Neuronal stem cell (in vitro differentiated cells): ENCODE measurements at regions not wholly inside any gene's neighbourhood (a gene's known extent, or its start where the extent isn't known, plus 50 kb on each side); places are given as distances from the start of the nearest gene placed in this dataset.
A peak's percentile ranks its signal among the peaks of the same experiment; 100 is the strongest.

ENCODE experiments used
- DNase-seq: peaks from one replicate; pipeline ENCODE4 v3.0.0-alpha.2; 2013; ENCODE audit warnings: low spot score
- H2AFZ ChIP-seq: one replicate; pipeline ENCODE4 v1.6.1; 2013; ENCODE audit warnings: mild to moderate bottlenecking, low read length, inconsistent platforms
- H2AK5ac ChIP-seq: 2 replicates; pipeline ENCODE4 v1.6.1; 2013; ENCODE audit warnings: low read depth, mild to moderate bottlenecking, inconsistent platforms, low read length, moderate library complexity, mixed read lengths
- H2BK120ac ChIP-seq: 2 replicates; pipeline ENCODE4 v1.6.1; 2013; ENCODE audit warnings: low read depth, mild to moderate bottlenecking, inconsistent platforms, low read length, moderate library complexity, mixed read lengths
- H2BK12ac ChIP-seq: one replicate; pipeline ENCODE4 v1.6.1; 2013; ENCODE audit warnings: low read length, inconsistent platforms
- H2BK15ac ChIP-seq: 2 replicates; pipeline ENCODE4 v1.6.1; 2013; ENCODE audit warnings: mild to moderate bottlenecking, low read length, inconsistent platforms, mixed read lengths
- H2BK5ac ChIP-seq: one replicate; pipeline ENCODE4 v1.6.1; 2013; ENCODE audit warnings: inconsistent platforms, mild to moderate bottlenecking, low read length, moderate library complexity
- H3K14ac ChIP-seq: one replicate; pipeline ENCODE4 v1.6.1; 2013; ENCODE audit warnings: low read length, inconsistent platforms
- H3K18ac ChIP-seq: 2 replicates; pipeline ENCODE4 v1.6.1; 2013; ENCODE audit warnings: low read length, inconsistent platforms
- H3K23ac ChIP-seq: 2 replicates; pipeline ENCODE4 v1.6.1; 2013; ENCODE audit warnings: low read depth, mild to moderate bottlenecking, mixed read lengths, low read length, inconsistent platforms; ENCODE audit not compliant: poor library complexity
- H3K27ac ChIP-seq: replicated peaks from 3 replicates; pipeline ENCODE4 v1.5.1; 2013; ENCODE audit warnings: low read length, inconsistent platforms
- H3K27me3 ChIP-seq, 3 experiments: 2 replicates each; pipeline ENCODE4 v1.6.1; 2013; ENCODE audit warnings: low read length in 3 of 3, mild to moderate bottlenecking in 2 of 3, inconsistent platforms in 1 of 3, low read depth in 1 of 3, mixed read lengths in 1 of 3, moderate library complexity in 1 of 3; ENCODE audit not compliant: control insufficient read depth in 3 of 3, insufficient read depth in 3 of 3
- H3K36me3 ChIP-seq, 2 donors: replicated peaks in 1 of 2; 2 replicates each; pipeline ENCODE4 v1.6.1; 2013; ENCODE audit warnings: low read length in 2 of 2; ENCODE audit not compliant: control insufficient read depth in 2 of 2, insufficient read depth in 2 of 2
- H3K4ac ChIP-seq: 2 replicates; pipeline ENCODE4 v1.6.1; 2013; ENCODE audit warnings: inconsistent platforms, mild to moderate bottlenecking, low read length, moderate library complexity
- H3K4me1 ChIP-seq, 2 donors: 1 replicate in 1 of 2; 2 replicates in 1 of 2; pipeline ENCODE4 v1.6.1; 2013; ENCODE audit warnings: low read length in 2 of 2, low read depth in 1 of 2; ENCODE audit not compliant: control insufficient read depth in 2 of 2, insufficient read depth in 1 of 2
- H3K4me2 ChIP-seq: one replicate; pipeline ENCODE4 v1.6.1; 2013; ENCODE audit warnings: mild to moderate bottlenecking, low read length, inconsistent platforms; ENCODE audit not compliant: insufficient read depth, poor library complexity, severe bottlenecking
- H3K4me3 ChIP-seq, 2 donors: 2 replicates each; pipeline ENCODE4 v1.5.1; 2013; ENCODE audit warnings: low read length in 2 of 2, mild to moderate bottlenecking in 2 of 2, inconsistent platforms in 1 of 2, moderate library complexity in 1 of 2
- H3K79me1 ChIP-seq: one replicate; pipeline ENCODE4 v1.6.1; 2013; ENCODE audit warnings: low read depth, mild to moderate bottlenecking, inconsistent platforms, low read length, moderate library complexity
- H3K9ac ChIP-seq: one replicate; pipeline ENCODE4 v1.6.1; 2013; ENCODE audit warnings: mild to moderate bottlenecking, low read depth, low read length, inconsistent platforms; ENCODE audit not compliant: poor library complexity
- H3K9me3 ChIP-seq, 2 donors: replicated peaks in 1 of 2; 2 replicates each; pipeline versions ENCODE3 to v1.6.1; 2013; ENCODE audit warnings: low read length in 2 of 2, mild to moderate bottlenecking in 2 of 2, inconsistent platforms in 1 of 2, low read depth in 1 of 2, mixed read lengths in 1 of 2, moderate library complexity in 1 of 2; ENCODE audit not compliant: control insufficient read depth in 2 of 2, insufficient read depth in 1 of 2
- H4K8ac ChIP-seq: one replicate; pipeline ENCODE4 v1.6.1; 2013; ENCODE audit warnings: low read depth, mild to moderate bottlenecking, inconsistent platforms, low read length, moderate library complexity
- H4K91ac ChIP-seq: one replicate; pipeline ENCODE4 v1.6.1; 2013; ENCODE audit warnings: low read length, low read depth, mild to moderate bottlenecking, inconsistent platforms; ENCODE audit not compliant: poor library complexity
- whole genome bisulfite sequencing, 2 donors: extraction: QIAGEN DNeasy Blood & Tissue Kit; methylation state at CpG; one replicate each; pipeline ENCODE4 v1.1.7; 2013; ENCODE audit warnings: missing lambda C conversion rate in 2 of 2, mixed read lengths in 1 of 2; ENCODE audit not compliant: insufficient read length in 2 of 2, insufficient replicate concordance in 1 of 2; ENCODE audit errors: extremely low coverage in 2 of 2; 5-methylcytosine and 5-hydroxymethylcytosine counted together

- no peak overlapping the region for H3K23ac ChIP-seq
- no peak overlapping the region for H2BK12ac ChIP-seq
- H3K4me2 ChIP-seq: no peak overlapping the region
- H3K4me3 ChIP-seq: peak overlapping the region in 1 of 2 donors; percentile 17
- no peak overlapping the region for H2BK120ac ChIP-seq
- H4K91ac ChIP-seq: no peak overlapping the region
- H3K4ac ChIP-seq: no peak overlapping the region
- no CpG with 5 or more reads among the region's 5 CpGs for WGBS, 2 donors
- H2AK5ac ChIP-seq: no peak overlapping the region
- no peak overlapping the region for H2BK5ac ChIP-seq
- no peak overlapping the region for H3K18ac ChIP-seq
- no peaks in the 10 kb centered on the region for H3K79me1 ChIP-seq
- DNase-seq: no peak
- peak overlapping the region; percentile 79 for H2AFZ ChIP-seq
- no peaks in the 10 kb centered on the region for H3K9me3 ChIP-seq
- no peak overlapping the region for H2BK15ac ChIP-seq
- peaks cover 11 to 14% of the 10 kb centered on the region in 2 donors for H3K4me1 ChIP-seq
- no peaks in the 10 kb centered on the region for H3K27me3 ChIP-seq
- H3K14ac ChIP-seq: no peak overlapping the region
- H3K36me3 ChIP-seq: no peaks in the 10 kb centered on the region
- H3K27ac ChIP-seq: no peak overlapping the region
- no peak overlapping the region for H4K8ac ChIP-seq
- H3K9ac ChIP-seq: no peak overlapping the region
These were observed 116.8 kb upstream of the TNFAIP3 start for GRCh38 chr6:137750297-137750696.

GRCh38 chr6:137751768-137752560 lies 115.1 kb upstream of the TNFAIP3 start:
- Histone ChIP-seq H2BK12ac (no peak overlapping the region), H2BK120ac (no peak overlapping the region), H3K4ac (no peak overlapping the region), H3K79me1 (no peaks in the 10 kb centered on the region), H2BK5ac (no peak overlapping the region), H3K27ac (no peak overlapping the region), H3K4me3 (no peak overlapping the region), H2AK5ac (no peak overlapping the region), H3K23ac (no peak overlapping the region), H3K9ac (no peak overlapping the region), H2BK15ac (no peak overlapping the region), H2AFZ (no peak overlapping the region), H3K4me1 (peaks cover 11 to 14% of the 10 kb centered on the region in 2 donors), H4K91ac (no peak overlapping the region), H3K27me3 (no peaks in the 10 kb centered on the region), H3K18ac (no peak overlapping the region), H3K9me3 (no peaks in the 10 kb centered on the region), H3K36me3 (no peaks in the 10 kb centered on the region), H3K4me2 (no peak overlapping the region), H4K8ac (no peak overlapping the region), H3K14ac (no peak overlapping the region)
- no peak for DNase-seq
- no CpG with 5 or more reads among the region's 8 CpGs for WGBS, 2 donors

- no peaks in the 10 kb centered on the region for H3K27me3 ChIP-seq
- no peak for DNase-seq
These were observed 112.7 kb upstream of the TNFAIP3 start for GRCh38 chr6:137754366-137754765.

GRCh38 chr6:137754866-137755265 lies 112.2 kb upstream of the TNFAIP3 start:
- Histone ChIP-seq H3K18ac (no peak overlapping the region), H2AFZ (no peak overlapping the region), H3K14ac (no peak overlapping the region), H3K4me2 (no peak overlapping the region), H3K36me3 (no peaks in the 10 kb centered on the region), H2BK15ac (no peak overlapping the region), H2BK12ac (no peak overlapping the region), H4K91ac (no peak overlapping the region), H3K4me3 (no peak overlapping the region), H3K9me3 (no peaks in the 10 kb centered on the region), H3K27me3 (no peaks in the 10 kb centered on the region), H3K4ac (no peak overlapping the region), H3K23ac (no peak overlapping the region), H3K4me1 (peaks cover 4 to 8% of the 10 kb centered on the region in 2 donors), H2BK120ac (no peak overlapping the region), H3K9ac (no peak overlapping the region), H2BK5ac (no peak overlapping the region), H2AK5ac (no peak overlapping the region), H3K79me1 (no peaks in the 10 kb centered on the region), H3K27ac (no peak overlapping the region), H4K8ac (no peak overlapping the region)
- no peak for DNase-seq

More at GRCh38 chr6:137754366-137754765, 112.7 kb upstream of the TNFAIP3 start:
- Histone ChIP-seq H3K9ac (no peak overlapping the region), H3K4me1 (peaks cover 8 to 11% of the 10 kb centered on the region in 2 donors), H2BK12ac (no peak overlapping the region), H3K14ac (no peak overlapping the region), H3K4me3 (no peak overlapping the region), H3K4me2 (no peak overlapping the region), H3K23ac (no peak overlapping the region), H3K79me1 (no peaks in the 10 kb centered on the region), H2AK5ac (no peak overlapping the region), H3K27ac (no peak overlapping the region), H2BK120ac (no peak overlapping the region), H3K9me3 (no peaks in the 10 kb centered on the region), H3K36me3 (no peaks in the 10 kb centered on the region), H3K18ac (no peak overlapping the region), H2AFZ (no peak overlapping the region), H4K91ac (no peak overlapping the region), H2BK15ac (no peak overlapping the region), H3K4ac (no peak overlapping the region), H4K8ac (no peak overlapping the region), H2BK5ac (no peak overlapping the region)
- WGBS, 2 donors: no CpG with 5 or more reads among the region's 3 CpGs
